Renal cortical epithelial cell (primary cell): ENCODE measurements at regions not wholly inside any gene's neighbourhood (a gene's known extent, or its start where the extent isn't known, plus 50 kb on each side); places are given as distances from the start of the nearest gene placed in this dataset.

Experiments
- DNase-seq: peaks from one replicate; pipeline ENCODE4 v3.0.0-alpha.2; 2011; ENCODE audit warnings: low read depth

- DNase-seq = no peak
These were observed 1414.6 kb upstream of the TENM4 start for GRCh38 chr11:80855426-80855825.

GRCh38 chr11:80849253-80849652, 1408.4 kb upstream of the TENM4 start:
- peak; percentile 63 for DNase-seq

- DNase-seq = no peak
These were observed 1406.1 kb upstream of the TENM4 start for GRCh38 chr11:80846979-80847378.

- no peak for DNase-seq
These were observed 1405.6 kb upstream of the TENM4 start for GRCh38 chr11:80846442-80846841.

GRCh38 chr11:80844110-80844819, 1403.4 kb upstream of the TENM4 start:
- no peak for DNase-seq

GRCh38 chr11:80843266-80843974, 1402.6 kb upstream of the TENM4 start:
- DNase-seq = peak; percentile 14

GRCh38 chr11:80842246-80842645, 1401.4 kb upstream of the TENM4 start:
- DNase-seq = no peak

- DNase-seq = no peak
These were observed 1400.8 kb upstream of the TENM4 start for GRCh38 chr11:80841675-80842074.

- DNase-seq = no peak
These were observed 1397.3 kb upstream of the TENM4 start for GRCh38 chr11:80838153-80838552.

GRCh38 chr11:80837051-80837450, 1396.2 kb upstream of the TENM4 start:
- DNase-seq = no peak

GRCh38 chr11:80831374-80831773, 1390.5 kb upstream of the TENM4 start:
- DNase-seq = no peak

- no peak for DNase-seq
These were observed 1387.0 kb upstream of the TENM4 start for GRCh38 chr11:80827781-80828180.

- DNase-seq = no peak
These were observed 1386.0 kb upstream of the TENM4 start for GRCh38 chr11:80826808-80827207.

GRCh38 chr11:80822308-80822707, 1381.5 kb upstream of the TENM4 start:
- DNase-seq = no peak

GRCh38 chr11:80819271-80819670, 1378.4 kb upstream of the TENM4 start:
- no peak for DNase-seq

GRCh38 chr11:80816966-80817365, 1376.1 kb upstream of the TENM4 start:
- DNase-seq = no peak

- no peak for DNase-seq
These were observed 1375.6 kb upstream of the TENM4 start for GRCh38 chr11:80816454-80816847.

- DNase-seq = peak; percentile 83
These were observed 1375.1 kb upstream of the TENM4 start for GRCh38 chr11:80815752-80816453.

GRCh38 chr11:80814813-80815212, 1374.0 kb upstream of the TENM4 start:
- DNase-seq = no peak

GRCh38 chr11:80810695-80811094, 1369.9 kb upstream of the TENM4 start:
- DNase-seq = no peak

GRCh38 chr11:80798174-80798573, 1357.3 kb upstream of the TENM4 start:
- DNase-seq = no peak

- DNase-seq = no peak
These were observed 1342.7 kb upstream of the TENM4 start for GRCh38 chr11:80783561-80783960.
